Neuronal stem cell (in vitro differentiated cells): ENCODE measurements at regions not wholly inside any gene's neighbourhood (a gene's known extent, or its start where the extent isn't known, plus 50 kb on each side); places are given as distances from the start of the nearest gene placed in this dataset.

Experiments
- DNase-seq: peaks from one replicate; pipeline ENCODE4 v3.0.0-alpha.2; 2013; ENCODE audit warnings: low spot score
- H2AFZ ChIP-seq: one replicate; pipeline ENCODE4 v1.6.1; 2013; ENCODE audit warnings: mild to moderate bottlenecking, low read length, inconsistent platforms
- H2AK5ac ChIP-seq: 2 replicates; pipeline ENCODE4 v1.6.1; 2013; ENCODE audit warnings: low read depth, mild to moderate bottlenecking, inconsistent platforms, low read length, moderate library complexity, mixed read lengths
- H2BK120ac ChIP-seq: 2 replicates; pipeline ENCODE4 v1.6.1; 2013; ENCODE audit warnings: low read depth, mild to moderate bottlenecking, inconsistent platforms, low read length, moderate library complexity, mixed read lengths
- H2BK12ac ChIP-seq: one replicate; pipeline ENCODE4 v1.6.1; 2013; ENCODE audit warnings: low read length, inconsistent platforms
- H2BK15ac ChIP-seq: 2 replicates; pipeline ENCODE4 v1.6.1; 2013; ENCODE audit warnings: mild to moderate bottlenecking, low read length, inconsistent platforms, mixed read lengths
- H2BK5ac ChIP-seq: one replicate; pipeline ENCODE4 v1.6.1; 2013; ENCODE audit warnings: inconsistent platforms, mild to moderate bottlenecking, low read length, moderate library complexity
- H3K14ac ChIP-seq: one replicate; pipeline ENCODE4 v1.6.1; 2013; ENCODE audit warnings: low read length, inconsistent platforms
- H3K18ac ChIP-seq: 2 replicates; pipeline ENCODE4 v1.6.1; 2013; ENCODE audit warnings: low read length, inconsistent platforms
- H3K23ac ChIP-seq: 2 replicates; pipeline ENCODE4 v1.6.1; 2013; ENCODE audit warnings: low read depth, mild to moderate bottlenecking, mixed read lengths, low read length, inconsistent platforms; ENCODE audit not compliant: poor library complexity
- H3K27ac ChIP-seq: replicated peaks from 3 replicates; pipeline ENCODE4 v1.5.1; 2013; ENCODE audit warnings: low read length, inconsistent platforms
- H3K27me3 ChIP-seq, 3 experiments: 2 replicates each; pipeline ENCODE4 v1.6.1; 2013; ENCODE audit warnings: low read length in 3 of 3, mild to moderate bottlenecking in 2 of 3, inconsistent platforms in 1 of 3, low read depth in 1 of 3, mixed read lengths in 1 of 3, moderate library complexity in 1 of 3; ENCODE audit not compliant: control insufficient read depth in 3 of 3, insufficient read depth in 3 of 3
- H3K36me3 ChIP-seq, 2 donors: replicated peaks in 1 of 2; 2 replicates each; pipeline ENCODE4 v1.6.1; 2013; ENCODE audit warnings: low read length in 2 of 2; ENCODE audit not compliant: control insufficient read depth in 2 of 2, insufficient read depth in 2 of 2
- H3K4ac ChIP-seq: 2 replicates; pipeline ENCODE4 v1.6.1; 2013; ENCODE audit warnings: inconsistent platforms, mild to moderate bottlenecking, low read length, moderate library complexity
- H3K4me1 ChIP-seq, 2 donors: 1 replicate in 1 of 2; 2 replicates in 1 of 2; pipeline ENCODE4 v1.6.1; 2013; ENCODE audit warnings: low read length in 2 of 2, low read depth in 1 of 2; ENCODE audit not compliant: control insufficient read depth in 2 of 2, insufficient read depth in 1 of 2
- H3K4me2 ChIP-seq: one replicate; pipeline ENCODE4 v1.6.1; 2013; ENCODE audit warnings: mild to moderate bottlenecking, low read length, inconsistent platforms; ENCODE audit not compliant: insufficient read depth, poor library complexity, severe bottlenecking
- H3K4me3 ChIP-seq, 2 donors: 2 replicates each; pipeline ENCODE4 v1.5.1; 2013; ENCODE audit warnings: low read length in 2 of 2, mild to moderate bottlenecking in 2 of 2, inconsistent platforms in 1 of 2, moderate library complexity in 1 of 2
- H3K79me1 ChIP-seq: one replicate; pipeline ENCODE4 v1.6.1; 2013; ENCODE audit warnings: low read depth, mild to moderate bottlenecking, inconsistent platforms, low read length, moderate library complexity
- H3K9ac ChIP-seq: one replicate; pipeline ENCODE4 v1.6.1; 2013; ENCODE audit warnings: mild to moderate bottlenecking, low read depth, low read length, inconsistent platforms; ENCODE audit not compliant: poor library complexity
- H3K9me3 ChIP-seq, 2 donors: replicated peaks in 1 of 2; 2 replicates each; pipeline versions ENCODE3 to v1.6.1; 2013; ENCODE audit warnings: low read length in 2 of 2, mild to moderate bottlenecking in 2 of 2, inconsistent platforms in 1 of 2, low read depth in 1 of 2, mixed read lengths in 1 of 2, moderate library complexity in 1 of 2; ENCODE audit not compliant: control insufficient read depth in 2 of 2, insufficient read depth in 1 of 2
- H4K8ac ChIP-seq: one replicate; pipeline ENCODE4 v1.6.1; 2013; ENCODE audit warnings: low read depth, mild to moderate bottlenecking, inconsistent platforms, low read length, moderate library complexity
- H4K91ac ChIP-seq: one replicate; pipeline ENCODE4 v1.6.1; 2013; ENCODE audit warnings: low read length, low read depth, mild to moderate bottlenecking, inconsistent platforms; ENCODE audit not compliant: poor library complexity
- WGBS, 2 donors: extraction: QIAGEN DNeasy Blood & Tissue Kit; methylation state at CpG; one replicate each; pipeline ENCODE4 v1.1.7; 2013; ENCODE audit warnings: missing lambda C conversion rate in 2 of 2, mixed read lengths in 1 of 2; ENCODE audit not compliant: insufficient read length in 2 of 2, insufficient replicate concordance in 1 of 2; ENCODE audit errors: extremely low coverage in 2 of 2; 5-methylcytosine and 5-hydroxymethylcytosine counted together

DNA sequence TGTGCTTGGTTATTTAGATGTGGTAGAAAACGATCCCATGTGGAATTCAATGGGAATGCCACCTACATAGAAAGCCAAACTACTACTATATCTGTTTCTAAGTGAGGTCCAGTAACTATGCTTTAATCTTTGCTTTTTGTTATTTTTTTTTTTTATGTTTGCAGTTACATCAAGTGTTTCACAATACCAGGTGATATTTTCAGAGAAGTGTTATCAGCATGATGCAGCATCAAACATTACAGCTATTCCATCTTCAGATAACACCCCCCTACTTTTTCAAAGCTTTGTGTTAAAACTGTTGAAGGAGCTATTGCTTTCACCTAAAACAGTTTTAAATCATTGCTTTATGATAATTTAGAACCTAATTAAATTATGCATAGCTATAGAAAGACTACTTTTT lies 163.8 kb upstream of the SLC16A7 start:
- DNase-seq = no peak
- H2AK5ac ChIP-seq = no peak overlapping the region
- no peak overlapping the region for H2BK120ac ChIP-seq
- no peak overlapping the region for H3K23ac ChIP-seq
- H3K4me3 ChIP-seq = no peak overlapping the region
- no peak overlapping the region for H3K27ac ChIP-seq
- no peak overlapping the region for H3K18ac ChIP-seq
- no peak overlapping the region for H4K8ac ChIP-seq
- H3K27me3 ChIP-seq = no peaks in the 10 kb centered on the region
- H3K4me2 ChIP-seq = no peak overlapping the region
- no peak overlapping the region for H3K4ac ChIP-seq
- H3K4me1 ChIP-seq = peaks cover 0 to 1% of the 10 kb centered on the region in 2 donors
- no peaks in the 10 kb centered on the region for H3K36me3 ChIP-seq
- no peaks in the 10 kb centered on the region for H3K9me3 ChIP-seq
- no CpG with 5 or more reads among the region's 1 CpG for WGBS, 2 donors
- H2BK12ac ChIP-seq = no peak overlapping the region
- no peak overlapping the region for H3K9ac ChIP-seq
- H3K79me1 ChIP-seq = no peaks in the 10 kb centered on the region
- no peak overlapping the region for H3K14ac ChIP-seq
- H2BK15ac ChIP-seq = no peak overlapping the region
- no peak overlapping the region for H2BK5ac ChIP-seq
- H2AFZ ChIP-seq = no peak overlapping the region
- no peak overlapping the region for H4K91ac ChIP-seq

DNA sequence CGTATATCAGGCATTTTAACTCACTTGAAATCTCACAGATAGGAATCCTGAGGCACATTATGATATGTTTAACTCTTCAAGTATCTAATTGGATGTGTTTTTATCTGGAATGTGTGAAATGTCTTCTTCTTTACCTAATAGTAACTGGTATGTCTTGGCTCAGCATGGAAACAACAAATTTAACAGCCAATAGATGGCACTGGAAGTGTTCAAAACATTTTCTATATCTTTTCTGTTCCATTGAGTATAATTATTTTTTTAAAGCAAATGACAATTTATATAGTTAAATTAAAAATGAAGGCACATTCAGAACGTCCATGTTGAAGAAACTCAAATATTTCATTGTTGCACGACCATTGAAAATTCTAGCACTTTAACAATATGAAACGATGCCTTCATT lies 164.6 kb upstream of the SLC16A7 start:
- WGBS, 2 donors = no CpG with 5 or more reads among the region's 4 CpGs
- Histone ChIP-seq H3K4ac (no peak overlapping the region), H2BK120ac (no peak overlapping the region), H3K27ac (no peak overlapping the region), H4K8ac (no peak overlapping the region), H3K9me3 (no peaks in the 10 kb centered on the region), H3K4me3 (no peak overlapping the region), H3K9ac (no peak overlapping the region), H4K91ac (no peak overlapping the region), H3K27me3 (no peaks in the 10 kb centered on the region), H3K36me3 (no peaks in the 10 kb centered on the region), H2AFZ (no peak overlapping the region), H2BK12ac (no peak overlapping the region), H3K14ac (no peak overlapping the region), H2BK5ac (no peak overlapping the region), H3K4me1 (peaks cover 0 to 1% of the 10 kb centered on the region in 2 donors), H3K18ac (no peak overlapping the region), H3K4me2 (no peak overlapping the region), H3K79me1 (no peaks in the 10 kb centered on the region), H3K23ac (no peak overlapping the region), H2BK15ac (no peak overlapping the region), H2AK5ac (no peak overlapping the region)
- no peak for DNase-seq

DNA sequence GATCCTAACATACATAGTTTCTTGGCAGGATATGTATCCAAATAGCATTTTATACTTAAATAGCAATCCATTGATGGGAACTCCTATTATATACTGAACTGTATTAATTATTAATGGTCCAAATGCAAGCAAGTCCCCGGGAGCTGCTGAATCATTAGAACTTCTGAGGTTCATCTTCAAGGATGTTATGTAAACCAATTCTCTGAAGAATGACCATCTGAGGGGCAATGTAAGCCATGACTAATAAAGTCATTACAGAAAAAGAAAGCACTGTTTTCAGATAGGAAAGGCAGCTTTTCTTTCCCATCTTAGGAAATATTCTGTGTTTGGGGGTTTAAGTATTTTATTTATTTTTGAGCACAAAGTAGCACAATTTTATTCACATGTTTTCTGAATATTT lies 166.1 kb upstream of the SLC16A7 start:
- Histone ChIP-seq H3K36me3 (no peaks in the 10 kb centered on the region), H2BK12ac (no peak overlapping the region), H2BK120ac (no peak overlapping the region), H3K4me2 (no peak overlapping the region), H3K9ac (no peak overlapping the region), H4K8ac (no peak overlapping the region), H2AFZ (no peak overlapping the region), H3K4me1 (peaks cover 0 to 1% of the 10 kb centered on the region in 2 donors), H3K14ac (no peak overlapping the region), H3K23ac (no peak overlapping the region), H3K4me3 (no peak overlapping the region), H2AK5ac (no peak overlapping the region), H2BK5ac (no peak overlapping the region), H3K18ac (no peak overlapping the region), H2BK15ac (no peak overlapping the region), H3K27me3 (no peaks in the 10 kb centered on the region), H3K27ac (no peak overlapping the region), H4K91ac (no peak overlapping the region), H3K79me1 (no peaks in the 10 kb centered on the region), H3K4ac (no peak overlapping the region), H3K9me3 (no peaks in the 10 kb centered on the region)
- WGBS, 2 donors = no CpG with 5 or more reads among the region's 1 CpG
- DNase-seq = no peak

DNA sequence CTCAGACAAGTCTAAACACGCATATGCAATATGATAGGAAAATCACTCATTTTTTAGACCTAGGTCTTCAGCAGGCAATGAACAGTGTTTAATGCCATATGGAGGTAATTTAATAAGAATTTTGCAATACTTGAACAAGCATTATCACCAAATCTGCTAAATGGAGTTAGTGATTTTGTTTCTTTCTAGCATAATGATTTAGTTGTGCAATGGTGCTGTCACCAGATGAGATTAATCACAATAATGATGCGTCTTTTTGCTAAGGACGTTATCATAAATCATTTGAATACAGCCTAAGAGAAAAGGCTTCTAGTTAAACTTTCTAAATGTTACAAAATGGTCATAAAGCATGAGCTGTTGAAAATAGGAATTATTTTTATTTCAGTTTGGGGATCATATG lies 170.0 kb upstream of the SLC16A7 start:
- H2AK5ac ChIP-seq = no peak overlapping the region

More for the DNA sequence above, 170.0 kb upstream of the SLC16A7 start:
- Histone ChIP-seq H3K4me1 (peaks cover 0 to 1% of the 10 kb centered on the region in 2 donors), H2BK12ac (no peak overlapping the region), H2AFZ (no peak overlapping the region), H3K79me1 (no peaks in the 10 kb centered on the region), H3K36me3 (no peaks in the 10 kb centered on the region), H3K18ac (no peak overlapping the region), H3K9me3 (no peaks in the 10 kb centered on the region), H3K4me3 (no peak overlapping the region), H3K4ac (no peak overlapping the region), H4K91ac (no peak overlapping the region), H3K9ac (no peak overlapping the region), H3K27me3 (no peaks in the 10 kb centered on the region), H2BK15ac (no peak overlapping the region), H2BK5ac (no peak overlapping the region), H3K14ac (no peak overlapping the region), H3K4me2 (no peak overlapping the region), H3K23ac (no peak overlapping the region), H2BK120ac (no peak overlapping the region), H3K27ac (no peak overlapping the region), H4K8ac (no peak overlapping the region)
- no peak for DNase-seq
- no CpG with 5 or more reads among the region's 3 CpGs for whole genome bisulfite sequencing, 2 donors
